Smooth muscle cell (in vitro differentiated cells): ENCODE measurements at regions not wholly inside any gene's neighbourhood (a gene's known extent, or its start where the extent isn't known, plus 50 kb on each side); places are given as distances from the start of the nearest gene placed in this dataset.
"Not testable (repeated sequence)": the region's sequence is repeated elsewhere in the genome, so short reads cannot be mapped to it uniquely, and the experiment has no call there.

Experiments used
- DNase-seq: peaks from one replicate; lab custom pipeline; 2025; ENCODE audit not compliant: unreplicated experiment; lab: John Stamatoyannopoulos, UW
- H2AFZ ChIP-seq: fragments of 200-600 bp; sonication (generic); 2 replicates; pipeline ENCODE4 v1.6.0; 2016; ENCODE audit warnings: antibody characterized with exemption, low read depth, mild to moderate bottlenecking
- H3F3A ChIP-seq: fragments of 200-600 bp; sonication (generic); 2 replicates; pipeline ENCODE4 v1.6.0; 2017; ENCODE audit warnings: antibody characterized with exemption, low read depth
- H3K27ac ChIP-seq: fragments of 200-600 bp; sonication (generic); 2 replicates; pipeline ENCODE4 v1.5.1; 2016; ENCODE audit warnings: low read depth, mild to moderate bottlenecking
- H3K27me3 ChIP-seq: fragments of 200-600 bp; sonication (generic); 2 replicates; pipeline ENCODE4 v1.6.1; 2016; ENCODE audit warnings: low read depth, mild to moderate bottlenecking
- H3K36me3 ChIP-seq: fragments of 200-600 bp; sonication (generic); 2 replicates; pipeline ENCODE4 v1.5.1; 2016; ENCODE audit warnings: low read depth
- H3K4me1 ChIP-seq: fragments of 200-600 bp; sonication (generic); 2 replicates; pipeline ENCODE4 v1.5.1; 2016; ENCODE audit warnings: low read depth
- H3K4me2 ChIP-seq: fragments of 200-600 bp; sonication (generic); 2 replicates; pipeline ENCODE4 v1.6.0; 2016; ENCODE audit warnings: mild to moderate bottlenecking
- H3K4me3 ChIP-seq: fragments of 200-600 bp; sonication (generic); 2 replicates; pipeline ENCODE4 v1.5.1; 2016; ENCODE audit warnings: mild to moderate bottlenecking
- H3K79me2 ChIP-seq: fragments of 200-600 bp; sonication (generic); 2 replicates; pipeline ENCODE4 v1.6.0; 2016; ENCODE audit warnings: low read depth, mild to moderate bottlenecking
- H3K9ac ChIP-seq: fragments of 200-600 bp; sonication (generic); 2 replicates; pipeline ENCODE4 v1.6.0; 2016; ENCODE audit warnings: low read depth
- H3K9me3 ChIP-seq: fragments of 200-600 bp; sonication (generic); replicated peaks from 2 replicates; pipeline ENCODE4 v1.5.1; 2016; ENCODE audit warnings: low read depth
- H4K20me1 ChIP-seq: fragments of 200-600 bp; sonication (generic); 2 replicates; pipeline ENCODE4 v1.6.0; 2016; ENCODE audit warnings: low read depth
- CTCF ChIP-seq: fragments of 200-600 bp; sonication (generic); IDR thresholded peaks from 2 replicates; pipeline ENCODE4 v1.5.1; 2017; ENCODE audit warnings: borderline replicate concordance, mild to moderate bottlenecking, antibody characterized with exemption; ENCODE audit not compliant: insufficient read depth, poor library complexity, severe bottlenecking
- WGBS: methylation state at CpG from one replicate; pipeline ENCODE4 v1.1.7; 2016; ENCODE audit warnings: low lambda C conversion rate; 5-methylcytosine and 5-hydroxymethylcytosine counted together

- H3K79me2 ChIP-seq, H4K20me1 ChIP-seq, H3K4me1 ChIP-seq, H3F3A ChIP-seq, DNase-seq, H3K4me3 ChIP-seq, H3K27me3 ChIP-seq, H3K36me3 ChIP-seq, H3K9me3 ChIP-seq, H3K9ac ChIP-seq, H3K4me2 ChIP-seq, H3K27ac ChIP-seq, H2AFZ ChIP-seq: not testable (repeated sequence)
- WGBS, result 82% methylated on average over 5 of the region's 5 CpGs
These were observed 143.8 kb downstream of the CRLF3 start for GRCh38 chr17:30680681-30681080.

- no peak for TF ChIP-seq CTCF
- H3K27ac ChIP-seq, result no peak overlapping the region
- no peaks in the 10 kb centered on the region for H4K20me1 ChIP-seq
- no peaks in the 10 kb centered on the region for H3K36me3 ChIP-seq
- no peaks in the 10 kb centered on the region for H3K9me3 ChIP-seq
- no peak overlapping the region for H3K4me2 ChIP-seq
- no peaks in the 10 kb centered on the region for H3K27me3 ChIP-seq
- no peaks in the 10 kb centered on the region for H3K79me2 ChIP-seq
- H3K9ac ChIP-seq, result no peak overlapping the region
- H3K4me1 ChIP-seq, result no peaks in the 10 kb centered on the region
- no peak overlapping the region for H2AFZ ChIP-seq
- 92% methylated on average over 4 of the region's 4 CpGs for WGBS
- H3K4me3 ChIP-seq, result no peak overlapping the region
- DNase-seq, result no peak
- no peaks in the 10 kb centered on the region for H3F3A ChIP-seq
These were observed 146.8 kb downstream of the CRLF3 start for GRCh38 chr17:30677550-30678249.

GRCh38 chr17:30675777-30676492 lies 148.6 kb downstream of the CRLF3 start:
- not testable (repeated sequence) for H4K20me1 ChIP-seq, H3F3A ChIP-seq, H3K79me2 ChIP-seq, H3K9ac ChIP-seq, H3K36me3 ChIP-seq, H3K4me3 ChIP-seq, DNase-seq, H3K27me3 ChIP-seq, H3K4me2 ChIP-seq, H3K9me3 ChIP-seq, H2AFZ ChIP-seq, H3K27ac ChIP-seq, H3K4me1 ChIP-seq
- 93% methylated on average over 3 of the region's 3 CpGs for WGBS

GRCh38 chr17:30669217-30669649 lies 155.3 kb downstream of the CRLF3 start:
- not testable (repeated sequence) for H4K20me1 ChIP-seq, H3K9me3 ChIP-seq, H3K27ac ChIP-seq, H3K4me2 ChIP-seq, H3K27me3 ChIP-seq, H3K36me3 ChIP-seq, H3K4me1 ChIP-seq, H3F3A ChIP-seq, H2AFZ ChIP-seq, H3K9ac ChIP-seq, H3K79me2 ChIP-seq, H3K4me3 ChIP-seq, DNase-seq
- 49% methylated on average over 9 of the region's 9 CpGs for WGBS

GRCh38 chr17:30668360-30669181 lies 155.9 kb downstream of the CRLF3 start:
- not testable (repeated sequence) for H3K9ac ChIP-seq, H3K27ac ChIP-seq, DNase-seq, H4K20me1 ChIP-seq, H2AFZ ChIP-seq, H3K4me1 ChIP-seq, H3F3A ChIP-seq, H3K27me3 ChIP-seq, H3K79me2 ChIP-seq, H3K4me3 ChIP-seq, H3K9me3 ChIP-seq, H3K36me3 ChIP-seq
- 14% methylated on average over 12 of the region's 31 CpGs for WGBS
- H3K4me2 ChIP-seq, result peak overlapping the region; percentile 22

- Histone ChIP-seq H3K4me3 (peak overlapping the region; percentile 54), H3K4me2 (peak overlapping the region; percentile 83)
- not testable (repeated sequence) for H3K79me2 ChIP-seq, H3K4me1 ChIP-seq, H3K27me3 ChIP-seq, H3K9me3 ChIP-seq, H2AFZ ChIP-seq, H3K36me3 ChIP-seq, H3F3A ChIP-seq, H3K27ac ChIP-seq, H4K20me1 ChIP-seq, H3K9ac ChIP-seq
- peak; percentile 8 for DNase-seq
- no CpG with 5 or more reads among the region's 37 CpGs for WGBS
These were observed 156.7 kb downstream of the CRLF3 start for GRCh38 chr17:30667657-30668359.
